ENCODE measurements at regions not wholly inside any gene's neighbourhood (a gene's known extent, or its start where the extent isn't known, plus 50 kb on each side); places are given as distances from the start of the nearest gene placed in this dataset.

- no peak for TF ChIP-seq RFX5 (IDR thresholded peaks at IDR 0.05; ENCODE audit: low read depth, low read length)
- no peak for TF ChIP-seq LCORL (IDR thresholded peaks at IDR 0.05)
- no peak for TF ChIP-seq LCORL (CRISPR knock-in tag; IDR thresholded peaks at IDR 0.05)
- TF ChIP-seq NFIC (IDR thresholded peaks at IDR 0.05; ENCODE audit: low read length), result no peak
- no peak for TF ChIP-seq ZKSCAN1 (IDR thresholded peaks at IDR 0.05; ENCODE audit: low read length)
- TF ChIP-seq ZBTB39 (CRISPR knock-in tag; IDR thresholded peaks at IDR 0.05), result no peak
- no peak for TF ChIP-seq HIVEP1 (CRISPR knock-in tag; IDR thresholded peaks at IDR 0.05)
- no peak for TF ChIP-seq RAD21 (CRISPR knock-in tag; IDR thresholded peaks at IDR 0.05)
- no peak for TF ChIP-seq MIER3 (CRISPR knock-in tag; IDR thresholded peaks at IDR 0.05; ENCODE audit: borderline replicate concordance)
- TF ChIP-seq SMAD1 (CRISPR knock-in tag; IDR thresholded peaks at IDR 0.05; ENCODE audit: borderline replicate concordance, low read depth), result no peak
- TF ChIP-seq CTCF (CRISPR knock-in tag; IDR thresholded peaks at IDR 0.05), result no peak
Measured at GRCh38 chr1:190837888-190838287, 360.2 kb upstream of the BRINP3 start.

Data from HepG2 (cell line).